C4-2B (cell line): ENCODE measurements at regions not wholly inside any gene's neighbourhood (a gene's known extent, or its start where the extent isn't known, plus 50 kb on each side); places are given as distances from the start of the nearest gene placed in this dataset.

ENCODE experiments used
- CTCF ChIP-seq: fragments of 450-650 bp; conservative IDR thresholded peaks from 2 replicates; pipeline ENCODE4 v1.5.1; 2017; ENCODE audit warnings: mild to moderate bottlenecking
- ZFX ChIP-seq: fragments of 450-650 bp; IDR thresholded peaks from 2 replicates; pipeline ENCODE4 v1.6.1; 2017

DNA sequence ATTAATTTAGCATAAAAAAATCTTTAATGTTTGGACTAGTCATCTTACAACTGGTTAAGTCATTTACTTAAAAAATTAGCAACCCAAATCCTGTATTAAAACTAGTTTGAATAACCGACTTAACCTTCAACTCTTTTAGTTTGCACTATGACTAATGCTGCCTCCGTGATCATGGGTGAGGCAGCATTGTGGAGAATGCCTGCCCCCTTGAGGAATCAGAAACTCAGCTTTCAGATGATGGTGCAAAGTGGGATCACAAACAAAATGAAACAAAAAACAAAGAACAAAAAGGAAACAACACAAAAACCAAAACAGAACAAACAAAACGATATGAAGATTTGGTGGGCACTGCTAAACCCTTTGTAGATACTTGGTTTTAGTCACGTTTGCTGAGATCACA is 127.0 kb upstream of the PALM2AKAP2 start:
- peak; percentile 35 for TF ChIP-seq CTCF
- TF ChIP-seq ZFX: no peak
